ENCODE measurements at regions not wholly inside any gene's neighbourhood (a gene's known extent, or its start where the extent isn't known, plus 50 kb on each side); places are given as distances from the start of the nearest gene placed in this dataset.

DNA sequence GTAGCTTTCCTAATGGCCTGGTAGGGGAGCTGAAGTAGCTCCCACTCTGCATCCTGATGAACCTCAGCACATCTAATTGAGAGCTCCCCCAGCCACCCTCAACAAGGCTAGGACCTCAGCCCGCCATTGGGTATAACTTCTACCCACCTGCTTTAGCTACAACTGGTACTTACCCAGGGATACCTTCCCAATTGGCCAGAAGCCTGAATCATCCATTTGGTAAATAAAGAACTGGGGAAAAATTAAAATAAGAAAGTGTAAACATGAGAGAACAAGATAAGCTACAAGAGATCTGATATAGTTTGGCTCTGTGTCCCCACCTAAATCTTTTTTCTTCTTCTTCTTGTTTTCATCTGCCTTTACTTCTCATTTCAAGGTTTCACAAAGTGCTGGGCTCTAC lies 372.0 kb downstream of the CMPK2 start:
- TF ChIP-seq, protein P1, sequence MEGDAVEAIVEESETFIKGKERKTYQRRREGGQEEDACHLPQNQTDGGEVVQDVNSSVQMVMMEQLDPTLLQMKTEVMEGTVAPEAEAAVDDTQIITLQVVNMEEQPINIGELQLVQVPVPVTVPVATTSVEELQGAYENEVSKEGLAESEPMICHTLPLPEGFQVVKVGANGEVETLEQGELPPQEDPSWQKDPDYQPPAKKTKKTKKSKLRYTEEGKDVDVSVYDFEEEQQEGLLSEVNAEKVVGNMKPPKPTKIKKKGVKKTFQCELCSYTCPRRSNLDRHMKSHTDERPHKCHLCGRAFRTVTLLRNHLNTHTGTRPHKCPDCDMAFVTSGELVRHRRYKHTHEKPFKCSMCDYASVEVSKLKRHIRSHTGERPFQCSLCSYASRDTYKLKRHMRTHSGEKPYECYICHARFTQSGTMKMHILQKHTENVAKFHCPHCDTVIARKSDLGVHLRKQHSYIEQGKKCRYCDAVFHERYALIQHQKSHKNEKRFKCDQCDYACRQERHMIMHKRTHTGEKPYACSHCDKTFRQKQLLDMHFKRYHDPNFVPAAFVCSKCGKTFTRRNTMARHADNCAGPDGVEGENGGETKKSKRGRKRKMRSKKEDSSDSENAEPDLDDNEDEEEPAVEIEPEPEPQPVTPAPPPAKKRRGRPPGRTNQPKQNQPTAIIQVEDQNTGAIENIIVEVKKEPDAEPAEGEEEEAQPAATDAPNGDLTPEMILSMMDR (IDR thresholded peaks at IDR 0.05) = no peak
- TF ChIP-seq EZH2 (IDR thresholded peaks at IDR 0.05) = no peak
- TF ChIP-seq EZH2phosphoT487 (IDR thresholded peaks at IDR 0.05) = no peak

Data from neural progenitor cell (in vitro differentiated cells).